ENCODE measurements at regions not wholly inside any gene's neighbourhood (a gene's known extent, or its start where the extent isn't known, plus 50 kb on each side); places are given as distances from the start of the nearest gene placed in this dataset.
A peak's percentile ranks its signal among the peaks of the same experiment; 100 is the strongest.

DNA sequence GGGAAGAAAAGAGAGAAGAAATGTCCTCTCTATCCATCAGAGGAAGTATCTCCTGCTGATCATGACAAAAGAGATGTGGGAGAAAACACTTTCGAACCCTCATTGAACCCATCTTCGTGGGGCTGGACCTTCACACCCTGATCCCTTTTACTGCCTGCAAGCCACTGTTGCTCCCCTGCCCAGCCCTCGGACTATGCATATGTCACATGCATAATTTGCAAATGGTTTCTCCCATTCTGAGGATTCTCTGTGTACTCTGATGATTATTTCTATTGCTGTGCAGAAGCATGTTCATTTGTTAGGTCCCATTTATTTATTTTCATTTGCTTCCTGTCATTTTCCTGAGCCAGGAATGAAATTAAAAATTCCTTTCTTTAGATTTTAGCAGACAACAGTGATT, 64.7 kb downstream of the DNAAF9 start:
- 85 to 91% (median 89%) methylated on average over 3 of the region's 3 CpGs for WGBS, 3 donors
- peaks cover 2% of the 10 kb centered on the region for H3K4me1 ChIP-seq (ENCODE audit: insufficient read depth)
- no peaks in the 10 kb centered on the region for H3K9me3 ChIP-seq
- DNase-seq = no peak
- TF ChIP-seq EP300 (IDR thresholded peaks at IDR 0.05) (no peak), POLR2A (IDR thresholded peaks at IDR 0.05) (no peak)
- TF ChIP-seq, protein P1, sequence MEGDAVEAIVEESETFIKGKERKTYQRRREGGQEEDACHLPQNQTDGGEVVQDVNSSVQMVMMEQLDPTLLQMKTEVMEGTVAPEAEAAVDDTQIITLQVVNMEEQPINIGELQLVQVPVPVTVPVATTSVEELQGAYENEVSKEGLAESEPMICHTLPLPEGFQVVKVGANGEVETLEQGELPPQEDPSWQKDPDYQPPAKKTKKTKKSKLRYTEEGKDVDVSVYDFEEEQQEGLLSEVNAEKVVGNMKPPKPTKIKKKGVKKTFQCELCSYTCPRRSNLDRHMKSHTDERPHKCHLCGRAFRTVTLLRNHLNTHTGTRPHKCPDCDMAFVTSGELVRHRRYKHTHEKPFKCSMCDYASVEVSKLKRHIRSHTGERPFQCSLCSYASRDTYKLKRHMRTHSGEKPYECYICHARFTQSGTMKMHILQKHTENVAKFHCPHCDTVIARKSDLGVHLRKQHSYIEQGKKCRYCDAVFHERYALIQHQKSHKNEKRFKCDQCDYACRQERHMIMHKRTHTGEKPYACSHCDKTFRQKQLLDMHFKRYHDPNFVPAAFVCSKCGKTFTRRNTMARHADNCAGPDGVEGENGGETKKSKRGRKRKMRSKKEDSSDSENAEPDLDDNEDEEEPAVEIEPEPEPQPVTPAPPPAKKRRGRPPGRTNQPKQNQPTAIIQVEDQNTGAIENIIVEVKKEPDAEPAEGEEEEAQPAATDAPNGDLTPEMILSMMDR (IDR thresholded peaks at IDR 0.05) = no peak
- no peak overlapping the region for H3K4me3 ChIP-seq
- no peaks in the 10 kb centered on the region for H3K36me3 ChIP-seq
- intact Hi-C loops (cut with DNase I) = no loop called here
- H3K27ac ChIP-seq = no peak overlapping the region
- no peaks in the 10 kb centered on the region for H3K27me3 ChIP-seq

DNA sequence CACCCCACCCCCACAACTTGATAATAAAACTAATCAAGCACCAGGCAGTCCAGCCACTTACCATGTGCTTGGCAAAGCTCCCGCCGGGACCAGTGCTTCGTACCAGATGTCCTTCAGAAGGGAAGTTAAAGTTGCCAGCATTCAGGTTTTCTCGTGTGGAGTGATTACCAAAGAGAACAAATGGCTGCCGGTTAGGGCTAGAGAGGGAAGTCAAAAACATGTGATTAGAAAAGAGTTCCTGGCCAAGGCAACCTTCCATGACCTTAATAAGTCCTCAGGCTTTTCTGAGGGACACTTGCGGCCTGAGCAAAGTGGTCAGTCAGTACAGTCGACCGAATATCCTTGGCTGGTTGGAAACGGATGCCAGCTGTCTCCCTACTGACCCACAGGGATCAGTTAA, 67.0 kb downstream of the DNAAF9 start:
- Histone ChIP-seq H3K4me3 (no peak overlapping the region), H3K4me1 (ENCODE audit: insufficient read depth) (peaks cover 2% of the 10 kb centered on the region), H3K36me3 (no peaks in the 10 kb centered on the region), H3K27ac (no peak overlapping the region), H3K27me3 (no peaks in the 10 kb centered on the region), H3K9me3 (no peaks in the 10 kb centered on the region)
- DNase-seq = peak in 4 of 5 donors; percentile 16 to 59 (median 26)
- intact Hi-C loops (cut with DNase I) = no loop called here
- TF ChIP-seq, protein P1 (IDR thresholded peaks at IDR 0.05) = no peak
- TF ChIP-seq POLR2A (IDR thresholded peaks at IDR 0.05) = no peak
- no peak for TF ChIP-seq EP300 (IDR thresholded peaks at IDR 0.05)
- 25 to 42% (median 40%) methylated on average over 9 of the region's 9 CpGs for WGBS, 3 donors

DNA sequence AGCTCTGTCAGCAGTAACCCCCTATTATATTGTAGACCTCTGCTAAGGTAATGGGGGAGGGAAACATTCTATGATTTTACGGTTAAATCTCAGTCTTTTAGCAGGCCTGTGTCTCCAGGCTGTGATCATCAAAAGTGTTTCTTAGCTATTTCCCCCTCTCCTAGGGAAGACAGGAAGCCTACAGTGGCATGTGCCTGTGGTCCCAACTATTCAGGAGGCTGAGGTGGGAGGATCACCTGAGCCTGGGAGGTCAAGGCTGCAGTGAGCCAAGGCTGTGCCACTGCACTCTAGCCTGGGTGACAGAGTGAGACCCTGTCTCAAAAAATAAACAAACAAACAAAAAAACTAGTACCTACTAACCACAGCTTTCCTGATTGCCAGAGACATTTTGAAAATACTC, 67.9 kb downstream of the DNAAF9 start:
- no peaks in the 10 kb centered on the region for H3K36me3 ChIP-seq
- WGBS, 3 donors = 92 to 95% (median 94%) methylated on average over 1 of the region's 1 CpG
- H3K4me1 ChIP-seq (ENCODE audit: insufficient read depth) = peaks cover 2% of the 10 kb centered on the region
- H3K27me3 ChIP-seq = no peaks in the 10 kb centered on the region
- no peak overlapping the region for H3K27ac ChIP-seq
- intact Hi-C loops (cut with DNase I) = no loop called here
- H3K9me3 ChIP-seq = no peaks in the 10 kb centered on the region
- TF ChIP-seq POLR2A (IDR thresholded peaks at IDR 0.05) (no peak), EP300 (IDR thresholded peaks at IDR 0.05) (no peak)
- TF ChIP-seq, protein P1 (IDR thresholded peaks at IDR 0.05) = no peak
- H3K4me3 ChIP-seq = no peak overlapping the region
- DNase-seq = no peak

DNA sequence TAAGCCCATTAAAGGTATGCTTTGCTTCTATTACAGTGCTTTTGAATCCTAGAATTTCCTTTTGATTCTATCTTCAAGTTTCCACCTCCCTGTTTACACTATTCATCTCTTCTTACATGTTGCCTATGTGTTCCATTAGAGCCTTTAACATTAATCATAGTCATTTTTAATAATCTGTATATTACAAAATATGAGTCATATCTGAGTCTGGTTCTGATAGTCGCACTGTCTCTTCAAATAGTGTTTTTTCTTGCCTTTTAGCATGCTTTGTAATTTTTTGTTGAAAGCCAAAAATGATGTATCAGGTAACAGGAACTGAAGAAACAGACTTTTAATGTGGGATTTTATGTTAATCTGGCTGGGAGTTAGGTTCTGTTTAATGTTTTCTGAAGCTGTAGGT, 68.4 kb downstream of the DNAAF9 start:
- no peak overlapping the region for H3K4me3 ChIP-seq
- WGBS, 3 donors = 87 to 97% (median 92%) methylated on average over 1 of the region's 1 CpG
- H3K27me3 ChIP-seq = no peaks in the 10 kb centered on the region
- intact Hi-C loops (cut with DNase I) = no loop called here
- H3K4me1 ChIP-seq (ENCODE audit: insufficient read depth) = peaks cover 2% of the 10 kb centered on the region
- TF ChIP-seq EP300 (IDR thresholded peaks at IDR 0.05) = no peak
- no peak for TF ChIP-seq POLR2A (IDR thresholded peaks at IDR 0.05)
- TF ChIP-seq, protein P1 (IDR thresholded peaks at IDR 0.05) = no peak
- H3K9me3 ChIP-seq = no peaks in the 10 kb centered on the region
- no peak overlapping the region for H3K27ac ChIP-seq
- no peak for DNase-seq
- H3K36me3 ChIP-seq = no peaks in the 10 kb centered on the region
